ENCODE measurements at regions not wholly inside any gene's neighbourhood (a gene's known extent, or its start where the extent isn't known, plus 50 kb on each side); places are given as distances from the start of the nearest gene placed in this dataset.

DNA sequence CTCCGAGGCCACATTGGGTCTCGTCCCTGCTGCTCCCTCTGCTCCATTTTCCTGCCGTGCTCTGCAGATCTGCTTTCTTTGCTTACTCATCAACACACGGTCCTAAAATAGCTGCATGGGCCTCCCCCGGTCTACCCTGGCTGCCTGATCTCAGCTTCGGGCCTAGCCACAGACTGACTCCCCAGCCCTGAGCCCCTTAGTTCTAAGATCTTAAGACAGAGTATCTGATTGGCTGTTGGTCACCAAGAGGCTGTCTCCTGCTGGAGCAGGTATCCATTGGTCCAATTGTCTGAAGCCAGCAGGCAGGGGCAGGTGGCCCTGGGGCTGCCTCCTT is 53.7 kb upstream of the NECTIN1 start:
- Histone ChIP-seq H3K36me3 (ENCODE audit: control insufficient read depth, insufficient read depth, low read length) (no peaks in the 10 kb centered on the region), H3K27ac (ENCODE audit: low read length) (no peak overlapping the region), H3K4me1 (ENCODE audit: control insufficient read depth, insufficient read depth, low read length) (0 out of 2 replicates have a peak, but pooled peaks cover 3% of the 10 kb centered on the region), H3K4me3 (ENCODE audit: low read length) (no peak overlapping the region), H3K27me3 (ENCODE audit: control insufficient read depth, insufficient read depth, low read length) (no peaks in the 10 kb centered on the region), H3K9me3 (ENCODE audit: control insufficient read depth, insufficient read depth, low read length) (no peaks in the 10 kb centered on the region)
- whole genome bisulfite sequencing (ENCODE audit: insufficient coverage, insufficient read length), result no CpG with 5 or more reads among the region's 6 CpGs
- no peak for DNase-seq (ENCODE audit: low read depth, low spot score)

DNA sequence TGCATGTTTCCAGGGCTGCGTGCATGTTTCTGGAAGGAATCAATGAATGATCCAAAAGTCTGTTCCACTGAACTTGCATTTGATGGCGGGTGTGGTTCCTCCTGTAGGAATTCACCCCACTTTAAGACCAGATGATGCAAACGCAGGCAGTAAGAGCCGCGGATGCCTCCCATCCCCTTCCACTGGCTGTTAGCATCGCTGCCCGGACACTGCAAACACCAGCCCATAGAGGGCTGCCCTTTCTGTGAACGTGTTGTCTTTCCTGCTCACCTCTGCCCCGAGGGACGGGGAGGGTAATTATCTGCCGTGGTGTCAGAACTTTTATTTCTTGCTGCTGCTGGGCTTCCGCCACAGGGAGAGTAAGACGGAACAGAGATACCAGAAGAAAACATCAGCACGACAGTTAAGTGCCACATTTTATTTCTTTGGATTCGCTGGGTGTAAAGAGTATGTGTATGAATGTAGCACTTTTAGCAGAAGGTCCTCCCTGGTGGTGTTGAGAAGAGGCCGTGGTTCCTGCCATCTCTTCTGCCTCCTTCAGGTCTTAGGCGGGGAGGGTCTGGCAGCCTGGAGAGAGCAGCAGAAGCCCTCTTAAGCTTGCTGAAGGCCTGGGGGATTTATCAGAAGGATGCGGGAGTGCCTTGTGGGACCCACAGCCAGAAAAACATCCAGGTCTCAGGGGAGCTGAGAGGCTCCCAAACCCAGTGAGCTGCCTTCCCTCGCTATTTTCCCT is 53.2 kb upstream of the NECTIN1 start:
- no peak for DNase-seq (ENCODE audit: low read depth, low spot score)
- 0 out of 2 replicates have a peak, but pooled peaks cover 3% of the 10 kb centered on the region for H3K4me1 ChIP-seq (ENCODE audit: control insufficient read depth, insufficient read depth, low read length)
- no peaks in the 10 kb centered on the region for H3K27me3 ChIP-seq (ENCODE audit: control insufficient read depth, insufficient read depth, low read length)
- no peaks in the 10 kb centered on the region for H3K36me3 ChIP-seq (ENCODE audit: control insufficient read depth, insufficient read depth, low read length)
- no peak overlapping the region for H3K27ac ChIP-seq (ENCODE audit: low read length)
- H3K9me3 ChIP-seq (ENCODE audit: control insufficient read depth, insufficient read depth, low read length), result no peaks in the 10 kb centered on the region
- H3K4me3 ChIP-seq (ENCODE audit: low read length), result no peak overlapping the region
- WGBS (ENCODE audit: insufficient coverage, insufficient read length), result no CpG with 5 or more reads among the region's 19 CpGs

DNA sequence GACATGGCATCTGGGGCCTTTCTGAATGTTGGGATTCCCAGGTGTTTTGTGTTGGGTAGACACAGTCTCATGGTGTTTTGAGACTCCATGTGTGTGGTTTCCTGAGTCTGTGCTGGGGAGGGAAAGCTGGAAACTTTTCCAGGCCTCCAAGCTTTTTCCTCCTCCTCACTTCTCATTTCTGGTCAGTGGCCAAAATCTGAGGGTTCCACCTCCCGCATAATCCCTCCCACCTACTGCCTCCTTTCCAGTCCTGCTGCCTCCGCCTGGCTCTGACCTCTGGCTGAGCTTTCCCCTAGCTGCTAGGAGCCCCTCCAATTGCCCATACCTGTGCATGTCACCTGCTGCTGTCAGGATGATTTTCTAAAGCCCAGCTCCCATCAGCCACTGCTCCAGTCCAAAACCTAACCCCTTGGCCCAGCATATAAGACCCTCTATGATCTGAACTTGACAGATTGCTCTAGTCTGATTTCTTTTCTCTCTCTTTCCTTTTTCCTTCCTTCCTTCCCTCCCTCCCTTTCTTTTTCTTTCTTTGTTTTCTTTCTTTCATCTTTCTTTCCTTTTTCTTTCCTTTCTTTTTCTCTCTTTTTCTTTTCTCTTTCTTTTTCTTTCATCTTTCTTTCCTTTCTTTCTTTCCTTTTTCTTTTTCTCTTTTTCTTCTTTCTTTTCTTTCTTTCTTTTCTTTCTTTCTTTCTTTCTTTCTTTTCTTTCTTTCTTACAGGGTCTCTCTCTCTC is 51.4 kb upstream of the NECTIN1 start:
- H3K36me3 ChIP-seq (ENCODE audit: control insufficient read depth, insufficient read depth, low read length), result no peaks in the 10 kb centered on the region
- H3K27ac ChIP-seq (ENCODE audit: low read length), result no peak overlapping the region
- no CpG with 5 or more reads among the region's 2 CpGs for WGBS (ENCODE audit: insufficient coverage, insufficient read length)
- no peak for DNase-seq (ENCODE audit: low read depth, low spot score)
- H3K4me3 ChIP-seq (ENCODE audit: low read length), result no peak overlapping the region
- H3K9me3 ChIP-seq (ENCODE audit: control insufficient read depth, insufficient read depth, low read length), result no peaks in the 10 kb centered on the region
- H3K4me1 ChIP-seq (ENCODE audit: control insufficient read depth, insufficient read depth, low read length), result no peaks in the 10 kb centered on the region
- H3K27me3 ChIP-seq (ENCODE audit: control insufficient read depth, insufficient read depth, low read length), result no peaks in the 10 kb centered on the region

DNA sequence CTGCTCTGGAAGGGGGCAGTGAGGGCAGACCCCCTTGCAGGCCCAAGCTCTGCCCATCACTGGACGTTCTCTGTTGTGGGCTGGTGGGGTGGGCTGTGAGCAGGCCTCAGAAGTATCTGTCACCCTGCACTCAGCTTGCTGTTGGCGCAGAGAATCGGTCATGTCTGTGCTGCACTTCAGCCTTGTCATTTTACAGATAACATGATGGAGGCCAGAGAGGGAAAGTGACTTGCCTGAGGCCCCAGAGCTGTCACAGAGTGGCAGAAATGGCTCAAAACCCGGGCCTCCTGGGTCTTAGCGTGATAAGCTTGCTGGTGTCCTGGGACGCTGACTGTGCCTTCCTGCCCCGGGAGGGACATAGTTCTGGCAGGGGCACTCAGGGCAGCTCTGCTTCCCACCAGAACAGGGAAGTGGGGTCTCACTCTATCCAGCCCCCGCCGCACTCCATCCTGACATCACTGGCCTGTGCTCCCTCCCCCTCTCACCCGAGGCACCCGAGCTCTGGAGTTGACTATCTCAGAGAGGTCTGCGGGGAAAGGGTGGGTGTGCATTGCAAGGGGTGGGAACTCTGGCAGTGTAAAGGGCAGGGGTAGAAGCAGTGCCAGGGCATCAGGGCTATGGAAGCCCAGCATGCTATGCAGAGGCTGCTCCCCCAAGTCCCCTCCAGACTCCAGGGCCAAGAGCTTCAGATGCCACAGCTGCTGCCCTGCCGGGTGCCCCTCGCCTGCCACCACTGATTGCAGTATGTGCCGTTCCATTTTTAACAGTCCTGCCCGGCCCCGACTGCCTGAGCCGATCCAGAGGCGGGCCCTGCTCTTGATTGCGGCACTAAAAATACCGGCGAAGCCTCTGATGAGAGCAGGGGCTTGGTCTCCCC is 50.4 kb upstream of the NECTIN1 start:
- WGBS (ENCODE audit: insufficient coverage, insufficient read length), result no CpG with 5 or more reads among the region's 22 CpGs
- Histone ChIP-seq H3K27me3 (ENCODE audit: control insufficient read depth, insufficient read depth, low read length) (no peaks in the 10 kb centered on the region), H3K4me1 (ENCODE audit: control insufficient read depth, insufficient read depth, low read length) (no peaks in the 10 kb centered on the region), H3K36me3 (ENCODE audit: control insufficient read depth, insufficient read depth, low read length) (no peaks in the 10 kb centered on the region), H3K9me3 (ENCODE audit: control insufficient read depth, insufficient read depth, low read length) (no peaks in the 10 kb centered on the region), H3K4me3 (ENCODE audit: low read length) (no peak overlapping the region), H3K27ac (ENCODE audit: low read length) (no peak overlapping the region)
- no peak for DNase-seq (ENCODE audit: low read depth, low spot score)

Measured in iPS DF 6.9 (cell line).